CD4-positive, alpha-beta T cell treated with Interleukin-2 at 100 ng/mL for 4 hours (primary cell): ENCODE measurements at regions not wholly inside any gene's neighbourhood (a gene's known extent, or its start where the extent isn't known, plus 50 kb on each side); places are given as distances from the start of the nearest gene placed in this dataset.
A peak's percentile ranks its signal among the peaks of the same experiment; 100 is the strongest.

Experiments
- DNase-seq: peaks from one replicate; pipeline ENCODE4 v3.0.0-alpha.2; 2020; ENCODE audit warnings: low spot score

DNA sequence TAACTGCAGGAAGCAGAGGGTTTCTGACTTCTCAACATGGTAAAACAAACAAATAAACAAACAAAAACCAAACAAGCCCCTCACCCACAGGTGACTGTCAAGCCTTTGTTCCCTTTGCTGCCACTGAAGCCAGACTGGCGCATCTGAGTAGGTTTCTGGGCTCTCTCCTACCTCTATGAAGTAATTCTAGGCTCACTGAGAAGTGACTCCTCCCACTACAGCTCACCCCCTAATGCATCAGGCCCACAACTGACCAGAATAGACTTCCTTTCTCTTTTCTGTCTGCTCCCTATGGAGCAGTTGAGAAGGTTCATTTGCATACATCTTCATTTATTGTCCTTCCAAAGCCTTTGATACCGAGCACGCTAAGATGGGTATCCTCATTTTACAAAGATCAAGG, 77.0 kb upstream of the CCL2 start:
- no peak for DNase-seq

DNA sequence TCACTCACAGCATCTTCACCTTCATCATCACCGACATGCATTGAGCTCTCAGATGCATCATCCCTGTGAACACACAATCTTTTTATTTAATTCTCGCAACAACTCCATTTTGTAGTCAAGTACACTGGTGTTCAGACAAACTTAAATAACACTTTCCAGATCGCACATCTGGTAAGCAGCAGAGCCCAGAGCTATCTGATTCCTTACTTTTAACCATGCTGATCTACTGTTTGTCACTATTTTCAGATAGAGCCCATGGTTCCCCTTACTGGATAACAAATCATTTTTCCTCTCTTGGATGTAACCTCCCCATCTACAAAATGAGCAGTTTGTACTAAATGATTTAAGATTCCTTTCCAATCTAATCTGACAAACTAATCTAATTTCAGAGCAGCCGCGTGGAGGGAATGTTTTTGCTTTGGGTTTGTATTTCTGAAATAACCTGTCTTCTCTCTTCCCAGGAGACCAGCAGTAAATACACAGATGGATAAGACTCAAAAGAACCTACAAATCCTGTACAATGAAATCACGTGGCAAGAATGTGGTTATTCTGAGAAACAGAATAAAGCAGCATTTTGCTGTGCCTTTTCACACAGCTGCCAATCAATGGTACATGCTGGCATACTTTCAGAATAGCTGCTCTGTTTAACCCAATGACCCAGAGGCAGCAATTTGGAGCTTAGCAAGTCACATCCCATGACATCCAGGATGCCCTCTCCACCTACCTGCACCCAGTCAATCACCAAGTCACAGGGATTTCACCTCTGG, 72.9 kb upstream of the CCL2 start:
- no peak for DNase-seq

DNA sequence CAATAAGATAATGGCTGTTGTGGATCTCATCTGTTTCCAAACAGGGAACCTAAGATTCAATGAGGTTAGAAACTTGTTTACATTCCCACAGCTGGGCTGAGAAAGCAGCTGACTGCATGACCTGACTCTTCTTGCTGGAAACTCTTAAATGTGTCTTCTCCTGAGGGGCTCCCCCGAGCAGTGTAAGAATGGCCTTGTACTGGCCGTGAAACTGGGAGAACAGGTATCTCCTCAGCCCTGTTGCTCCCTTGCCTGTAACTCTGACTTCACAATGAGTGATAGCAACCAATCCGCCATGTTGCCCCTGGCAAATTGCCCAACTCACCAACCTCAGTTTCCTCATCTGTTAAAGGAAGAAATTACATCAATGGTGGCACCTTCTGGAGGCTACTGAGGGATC, 59.1 kb upstream of the CCL2 start:
- DNase-seq = no peak

DNA sequence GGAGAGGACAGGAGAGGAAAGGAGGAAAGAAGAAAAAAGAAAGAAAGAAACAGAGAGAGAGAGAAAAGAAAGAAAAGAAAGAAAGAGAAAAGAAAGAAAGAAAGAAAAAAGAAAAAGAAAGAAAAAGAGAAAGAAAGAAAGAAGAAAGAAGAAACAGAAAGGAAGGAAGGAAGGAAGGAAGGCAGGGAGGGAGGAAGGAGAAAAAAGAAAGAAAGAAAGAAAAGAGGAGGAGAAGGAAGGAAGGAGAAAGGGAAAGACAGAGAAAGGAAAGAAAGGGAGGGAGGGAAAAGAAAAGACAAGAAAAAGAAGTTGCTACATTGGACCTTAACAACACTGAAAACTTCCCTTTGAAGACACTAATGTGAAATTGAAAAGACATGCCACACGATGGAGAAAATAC, 56.6 kb upstream of the CCL2 start:
- DNase-seq = no peak

DNA sequence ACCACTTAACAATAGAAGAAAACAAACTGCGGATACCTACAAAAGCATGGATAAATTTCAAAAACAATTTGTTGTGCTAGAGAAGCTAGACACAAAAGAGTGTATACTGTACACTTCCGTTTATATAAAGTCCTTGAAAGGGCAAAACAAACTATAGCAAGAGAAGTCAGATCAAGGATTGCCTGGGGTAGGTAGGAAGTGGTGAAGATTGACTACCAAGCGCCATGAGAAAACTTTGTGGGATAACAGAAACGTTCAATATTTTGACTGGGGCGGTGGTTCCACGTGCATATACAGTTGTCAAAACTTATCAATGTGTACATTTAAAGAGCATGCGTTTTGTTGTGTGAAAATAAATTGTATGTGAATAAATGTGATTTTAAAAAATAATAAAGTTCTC, 55.6 kb upstream of the CCL2 start:
- DNase-seq = no peak

DNA sequence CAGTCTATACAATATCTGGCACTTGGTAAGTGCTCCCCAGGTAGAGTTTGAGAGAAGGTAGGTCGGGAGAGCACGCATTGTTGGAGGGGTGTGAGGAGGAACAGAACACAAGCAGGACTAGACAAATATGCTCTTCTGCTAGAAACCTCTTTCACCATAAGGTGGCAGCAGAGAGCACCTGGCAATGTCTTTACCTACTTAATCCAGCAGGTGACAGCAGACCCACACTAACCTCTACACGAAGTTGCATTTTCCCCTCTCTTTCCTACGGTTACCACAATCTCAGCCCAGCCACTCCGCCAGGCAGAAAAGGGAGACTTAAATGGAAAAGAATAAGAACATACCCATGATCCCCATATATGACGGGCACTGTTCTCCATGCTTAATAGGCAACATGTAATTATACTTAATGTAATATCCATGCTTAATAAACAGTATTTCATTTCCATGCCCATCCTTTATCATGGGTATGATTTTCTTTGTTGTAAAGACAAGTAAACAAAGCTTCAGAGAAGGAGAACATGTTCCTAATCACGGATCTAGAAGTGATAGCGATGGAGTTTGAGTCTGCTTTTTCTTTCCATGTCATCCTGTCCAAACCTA, 55.1 kb upstream of the CCL2 start:
- DNase-seq = peak; percentile 76

DNA sequence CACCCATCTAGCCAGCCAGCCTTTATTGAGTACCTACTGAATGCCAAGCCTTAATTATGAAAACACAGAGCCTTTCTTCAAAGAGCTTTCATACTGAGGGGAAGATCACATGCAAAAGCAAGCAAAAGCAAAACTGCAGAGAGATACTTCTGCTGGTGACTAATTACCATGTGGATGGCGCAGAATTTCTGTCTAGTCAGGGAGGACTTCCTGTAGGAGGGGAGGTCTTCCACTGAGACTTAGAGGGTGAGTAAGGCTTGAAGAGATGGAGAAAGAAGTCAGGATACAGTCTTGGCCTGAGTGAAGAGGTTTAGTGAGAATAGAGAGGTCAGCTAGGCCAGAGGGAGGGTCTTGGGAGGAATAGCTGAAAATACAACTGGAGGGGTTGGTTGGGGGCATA, 53.9 kb upstream of the CCL2 start:
- no peak for DNase-seq

DNA sequence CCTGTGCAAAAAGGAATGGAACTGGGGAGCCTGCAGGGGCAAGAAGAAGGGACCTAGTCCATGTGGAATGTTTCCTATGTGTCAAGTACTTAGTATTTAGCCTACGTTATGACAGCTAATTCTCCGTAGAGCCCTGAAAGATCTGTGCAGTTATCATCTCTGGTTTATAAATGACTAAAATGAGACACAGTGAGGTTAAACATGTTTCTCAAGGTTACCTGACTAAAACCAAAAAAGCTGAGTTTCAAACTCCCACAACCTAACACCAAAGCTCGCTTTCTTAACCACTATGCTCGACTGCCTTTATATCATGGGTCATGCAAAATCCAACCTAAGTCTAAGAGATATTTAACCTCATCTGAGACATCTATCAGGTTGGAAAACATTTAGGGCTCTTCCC, 53.3 kb upstream of the CCL2 start:
- no peak for DNase-seq

DNA sequence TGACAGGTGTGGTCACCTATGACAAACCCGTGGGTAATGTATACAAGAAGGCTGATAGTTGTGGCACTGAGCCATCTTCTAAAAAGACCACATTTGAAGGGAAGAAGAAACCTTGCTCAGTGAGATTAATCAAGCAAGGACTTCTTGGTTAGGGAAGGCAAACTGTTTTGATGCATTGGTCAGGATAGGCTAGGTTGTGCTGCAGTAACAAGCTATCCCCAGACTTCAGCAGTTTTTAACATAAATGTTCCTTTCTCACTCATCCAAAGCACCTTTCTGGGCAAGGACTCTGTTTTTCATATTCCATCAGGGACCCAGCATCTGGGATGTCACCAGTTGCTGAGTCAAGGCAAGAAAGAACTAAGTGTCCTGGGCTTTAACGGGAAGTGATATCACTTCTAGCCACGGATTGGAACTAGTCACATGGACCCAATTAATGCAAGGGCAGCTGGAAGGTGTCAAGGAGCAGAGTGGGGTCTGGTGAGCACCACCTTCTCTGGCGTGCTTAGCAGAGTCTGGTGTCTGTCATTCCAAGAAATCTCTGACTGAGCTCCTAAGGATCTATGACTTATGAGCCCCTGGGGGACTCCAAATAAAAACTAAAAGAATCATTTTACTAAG, 52.0 kb upstream of the CCL2 start:
- no peak for DNase-seq

DNA sequence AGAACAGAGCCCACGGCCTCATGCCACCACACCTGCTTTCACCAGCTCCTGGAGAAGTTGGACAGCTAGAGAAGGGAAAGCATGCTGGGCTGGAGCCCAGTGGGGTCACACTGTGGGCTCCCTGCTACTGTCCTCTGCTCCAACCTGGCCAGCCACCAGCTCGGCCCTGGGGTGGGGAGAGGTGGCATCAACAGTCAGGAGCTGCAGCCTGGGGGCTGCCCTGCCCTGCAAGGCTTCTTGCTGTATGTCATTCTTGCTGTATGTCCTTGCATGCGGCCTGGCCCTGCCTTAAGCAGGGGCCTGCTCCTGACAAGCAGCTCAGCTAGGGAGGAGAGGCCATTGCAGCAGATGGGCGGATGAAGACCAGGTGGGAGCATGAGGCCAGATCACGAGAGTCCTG, 50.7 kb upstream of the CCL2 start:
- no peak for DNase-seq
